Neural crest cell (in vitro differentiated cells): ENCODE measurements at regions not wholly inside any gene's neighbourhood (a gene's known extent, or its start where the extent isn't known, plus 50 kb on each side); places are given as distances from the start of the nearest gene placed in this dataset.

Experiments
- DNase-seq: peaks from one replicate; pipeline ENCODE4 v3.0.0; 2021; ENCODE audit warnings: low read depth, mixed read lengths, low spot score
- H3K27ac Mint-ChIP-seq: one replicate; pipeline ENCODE4 v1.8.0; 2021; ENCODE audit warnings: mild to moderate bottlenecking, mixed read lengths; ENCODE audit not compliant: unreplicated experiment
- H3K27me3 Mint-ChIP-seq: 2 replicates; pipeline ENCODE4 v1.8.0; 2021; ENCODE audit warnings: low read depth, mild to moderate bottlenecking, mixed read lengths
- H3K36me3 Mint-ChIP-seq: 2 replicates; pipeline ENCODE4 v1.8.0; 2021; ENCODE audit warnings: low read depth, mild to moderate bottlenecking, mixed read lengths
- H3K4me1 Mint-ChIP-seq: 2 replicates; pipeline ENCODE4 v1.8.0; 2021; ENCODE audit warnings: mixed read lengths
- H3K4me3 Mint-ChIP-seq: one replicate; pipeline ENCODE4 v1.8.0; 2021; ENCODE audit warnings: mild to moderate bottlenecking, mixed read lengths
- H3K9me3 Mint-ChIP-seq: 2 replicates; pipeline ENCODE4 v1.8.0; 2021; ENCODE audit warnings: mixed read lengths
- TF ChIP-seq, protein P1 (sequence below): fragments of 200-600 bp; sonication (generic); conservative IDR thresholded peaks from 2 replicates; pipeline ENCODE4 v1.5.0; 2021; ENCODE audit warnings: antibody characterized with exemption, mild to moderate bottlenecking

DNA sequence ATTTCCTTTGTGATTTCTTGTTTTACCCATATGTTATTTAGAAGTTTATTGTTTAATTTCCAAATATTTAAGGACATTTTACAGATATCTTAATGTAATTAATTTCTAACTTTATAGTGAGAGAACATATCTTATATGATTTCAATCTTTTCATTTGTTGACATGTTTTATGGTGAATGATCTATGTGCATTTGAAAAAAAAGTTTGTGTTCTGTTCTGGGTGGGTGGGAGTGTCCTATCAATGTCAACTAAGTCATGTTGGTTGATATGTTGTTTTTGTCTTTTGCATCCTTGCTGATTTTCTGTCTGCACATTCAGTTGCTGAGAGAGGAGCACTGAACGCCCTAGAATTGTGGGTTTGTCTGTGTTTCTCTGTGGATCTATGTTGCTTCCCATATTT, 50.3 kb upstream of the CBFA2T3 start:
- DNase-seq: no peak
- no peaks in the 10 kb centered on the region for H3K4me1 Mint-ChIP-seq
- H3K27ac Mint-ChIP-seq: no peak overlapping the region
- H3K27me3 Mint-ChIP-seq: peaks cover 57% of the 10 kb centered on the region
- peaks cover 8% of the 10 kb centered on the region for H3K9me3 Mint-ChIP-seq
- TF ChIP-seq, protein P1, sequence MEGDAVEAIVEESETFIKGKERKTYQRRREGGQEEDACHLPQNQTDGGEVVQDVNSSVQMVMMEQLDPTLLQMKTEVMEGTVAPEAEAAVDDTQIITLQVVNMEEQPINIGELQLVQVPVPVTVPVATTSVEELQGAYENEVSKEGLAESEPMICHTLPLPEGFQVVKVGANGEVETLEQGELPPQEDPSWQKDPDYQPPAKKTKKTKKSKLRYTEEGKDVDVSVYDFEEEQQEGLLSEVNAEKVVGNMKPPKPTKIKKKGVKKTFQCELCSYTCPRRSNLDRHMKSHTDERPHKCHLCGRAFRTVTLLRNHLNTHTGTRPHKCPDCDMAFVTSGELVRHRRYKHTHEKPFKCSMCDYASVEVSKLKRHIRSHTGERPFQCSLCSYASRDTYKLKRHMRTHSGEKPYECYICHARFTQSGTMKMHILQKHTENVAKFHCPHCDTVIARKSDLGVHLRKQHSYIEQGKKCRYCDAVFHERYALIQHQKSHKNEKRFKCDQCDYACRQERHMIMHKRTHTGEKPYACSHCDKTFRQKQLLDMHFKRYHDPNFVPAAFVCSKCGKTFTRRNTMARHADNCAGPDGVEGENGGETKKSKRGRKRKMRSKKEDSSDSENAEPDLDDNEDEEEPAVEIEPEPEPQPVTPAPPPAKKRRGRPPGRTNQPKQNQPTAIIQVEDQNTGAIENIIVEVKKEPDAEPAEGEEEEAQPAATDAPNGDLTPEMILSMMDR: no peak
- H3K36me3 Mint-ChIP-seq: no peaks in the 10 kb centered on the region
- no peak overlapping the region for H3K4me3 Mint-ChIP-seq

DNA sequence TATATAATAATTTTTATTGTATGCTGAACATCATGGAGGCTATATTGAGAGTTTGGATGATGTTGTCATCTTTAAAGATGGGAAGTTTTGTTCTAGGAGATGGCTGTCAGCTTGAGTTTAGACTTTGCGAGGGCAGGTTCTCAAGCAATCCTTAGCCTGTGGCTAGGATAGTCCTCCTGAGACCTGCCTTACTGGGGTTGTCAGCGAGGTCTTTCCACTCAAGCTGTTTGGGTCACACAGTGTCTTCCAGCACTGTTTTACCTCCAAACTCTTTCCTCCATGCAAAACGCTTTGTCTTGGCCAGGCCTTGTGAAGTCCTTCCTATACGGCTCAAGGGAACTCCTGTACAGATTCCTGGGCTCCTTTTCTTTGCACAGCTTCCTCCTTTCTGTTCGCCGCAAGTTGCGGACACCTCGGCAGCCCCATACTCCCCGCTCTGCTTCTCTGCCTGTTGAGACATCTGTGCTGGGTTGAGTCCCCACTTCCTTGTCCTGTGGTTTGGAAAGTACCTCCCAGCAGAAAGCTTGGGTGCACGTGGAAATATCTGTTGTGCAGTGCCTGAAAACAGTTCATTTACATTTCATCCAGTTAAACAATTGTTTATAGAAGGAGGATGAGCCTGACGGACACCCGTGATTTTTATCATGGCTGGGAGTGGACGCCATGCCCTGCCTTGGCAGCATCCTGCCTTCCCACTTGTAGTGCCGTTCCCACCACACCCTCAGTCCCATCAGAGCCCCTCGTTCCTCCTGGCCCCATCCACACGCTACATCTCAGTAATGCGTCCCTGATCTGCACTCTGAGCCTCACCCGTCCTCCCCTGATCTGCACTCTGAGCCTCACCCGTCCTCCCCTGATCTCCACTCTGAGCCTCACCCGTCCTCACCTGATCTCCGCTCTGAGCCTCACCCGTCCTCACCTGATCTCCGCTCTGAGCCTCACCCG, 55.0 kb upstream of the CBFA2T3 start:
- no peak for DNase-seq
- Mint-ChIP-seq H3K27ac (peak overlapping the region; percentile 73), H3K4me3 (no peak overlapping the region), H3K9me3 (peaks cover 3% of the 10 kb centered on the region), H3K27me3 (peaks cover 31% of the 10 kb centered on the region), H3K36me3 (no peaks in the 10 kb centered on the region), H3K4me1 (peaks cover 17% of the 10 kb centered on the region)
- TF ChIP-seq, protein P1: no peak

DNA sequence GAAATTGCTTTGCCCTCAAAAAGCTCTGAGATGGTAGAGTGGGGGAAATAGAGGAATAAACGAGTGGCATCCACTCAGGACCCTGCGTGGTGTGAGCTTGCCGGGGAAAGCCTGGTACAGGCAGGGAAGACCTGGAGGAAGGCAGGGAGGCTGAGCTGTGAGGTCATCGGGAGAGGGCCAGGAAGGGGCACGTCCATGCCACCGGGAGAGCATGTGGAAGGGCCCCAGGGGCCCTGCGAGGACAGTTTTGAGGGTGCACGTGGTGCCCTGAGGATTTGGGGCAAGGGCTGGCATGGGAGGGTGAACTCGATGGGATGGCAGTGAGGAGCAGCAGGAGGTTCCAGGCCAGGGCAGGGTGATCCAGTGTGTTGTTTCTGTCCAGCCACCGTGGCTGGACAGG, 56.3 kb upstream of the CBFA2T3 start:
- Mint-ChIP-seq H3K4me3 (no peak overlapping the region), H3K4me1 (peaks cover 21% of the 10 kb centered on the region), H3K36me3 (no peaks in the 10 kb centered on the region), H3K27me3 (peaks cover 27% of the 10 kb centered on the region), H3K27ac (no peak overlapping the region), H3K9me3 (no peaks in the 10 kb centered on the region)
- no peak for DNase-seq
- TF ChIP-seq, protein P1: no peak

DNA sequence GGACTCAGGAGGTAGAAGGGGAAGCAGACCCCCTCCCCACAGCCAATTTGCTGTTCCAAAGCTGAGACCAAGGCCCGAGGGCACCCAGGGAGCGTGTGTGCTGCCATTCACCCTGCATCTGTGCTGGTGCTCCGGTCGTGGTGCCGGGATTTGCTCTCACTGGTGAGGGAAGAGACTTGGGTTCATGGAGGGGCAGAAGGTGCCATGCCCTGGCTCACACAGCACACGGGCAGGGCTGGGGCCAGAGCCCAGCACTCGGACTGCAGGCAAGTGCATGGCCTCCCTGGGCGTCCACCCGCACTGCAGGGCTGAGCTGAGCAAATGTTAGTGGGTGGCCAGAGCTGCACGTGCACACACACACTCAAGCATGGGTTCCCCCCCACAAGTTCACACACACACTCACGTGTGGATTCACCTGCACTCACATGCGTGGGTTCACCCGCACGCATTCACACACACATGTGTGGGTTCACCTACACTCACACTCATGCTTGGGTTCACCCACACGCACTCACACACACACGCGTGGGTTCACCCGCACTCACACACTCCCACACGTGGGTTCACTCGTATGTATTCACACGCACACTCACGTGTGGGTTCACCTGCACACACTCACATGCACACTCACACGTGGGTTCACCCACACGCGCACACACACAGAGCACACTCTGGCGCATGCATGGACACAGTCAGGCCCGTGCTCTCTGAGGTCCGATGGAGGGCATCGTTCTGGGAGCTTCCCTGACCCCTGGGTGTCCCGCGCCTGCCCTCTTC, 57.0 kb upstream of the CBFA2T3 start:
- Mint-ChIP-seq H3K4me1 (peaks cover 21% of the 10 kb centered on the region), H3K36me3 (no peaks in the 10 kb centered on the region), H3K27me3 (peaks cover 28% of the 10 kb centered on the region), H3K9me3 (no peaks in the 10 kb centered on the region), H3K4me3 (no peak overlapping the region), H3K27ac (no peak overlapping the region)
- no peak for DNase-seq
- TF ChIP-seq, protein P1: no peak

DNA sequence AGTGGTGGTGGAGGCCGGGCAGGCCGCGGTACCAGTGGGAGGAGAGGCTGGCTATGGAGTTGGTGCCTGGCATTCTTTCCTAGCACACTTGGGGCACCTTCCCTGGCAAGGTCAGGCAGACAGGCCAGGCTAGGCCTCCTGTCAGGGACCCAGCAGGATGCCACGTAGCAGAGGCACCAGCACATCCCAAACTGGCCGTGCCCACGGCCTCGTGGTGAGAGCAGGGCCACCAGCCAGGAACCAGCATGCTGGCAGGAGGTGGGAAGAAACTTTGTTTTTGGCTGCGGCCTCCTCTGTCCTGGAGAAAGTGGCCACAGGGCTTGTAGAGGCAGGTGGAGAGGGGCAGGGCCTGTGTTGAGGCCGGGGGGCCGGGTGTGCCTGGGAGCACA, 57.6 kb upstream of the CBFA2T3 start:
- H3K36me3 Mint-ChIP-seq: no peaks in the 10 kb centered on the region
- H3K27ac Mint-ChIP-seq: no peak overlapping the region
- DNase-seq: no peak
- TF ChIP-seq, protein P1: no peak
- no peaks in the 10 kb centered on the region for H3K9me3 Mint-ChIP-seq
- peaks cover 21% of the 10 kb centered on the region for H3K4me1 Mint-ChIP-seq
- no peak overlapping the region for H3K4me3 Mint-ChIP-seq
- H3K27me3 Mint-ChIP-seq: peaks cover 28% of the 10 kb centered on the region
